Esophagus mucosa (tissue), 1 donor: ENCODE measurements at regions not wholly inside any gene's neighbourhood (a gene's known extent, or its start where the extent isn't known, plus 50 kb on each side); places are given as distances from the start of the nearest gene placed in this dataset.
A peak's percentile ranks its signal among the peaks of the same experiment; 100 is the strongest.

Source experiments
- ATAC-seq: fragments of 200-7000 bp; cut with Tn5 transposase; one replicate; pipeline ENCODE4 v1.9.1; 2020
- donor health status: DM: yes; HTN: yes; CAD: no.

- no peak for ATAC-seq
These were observed 93.8 kb upstream of the AKT3 start for GRCh38 chr1:243943671-243944428.

DNA sequence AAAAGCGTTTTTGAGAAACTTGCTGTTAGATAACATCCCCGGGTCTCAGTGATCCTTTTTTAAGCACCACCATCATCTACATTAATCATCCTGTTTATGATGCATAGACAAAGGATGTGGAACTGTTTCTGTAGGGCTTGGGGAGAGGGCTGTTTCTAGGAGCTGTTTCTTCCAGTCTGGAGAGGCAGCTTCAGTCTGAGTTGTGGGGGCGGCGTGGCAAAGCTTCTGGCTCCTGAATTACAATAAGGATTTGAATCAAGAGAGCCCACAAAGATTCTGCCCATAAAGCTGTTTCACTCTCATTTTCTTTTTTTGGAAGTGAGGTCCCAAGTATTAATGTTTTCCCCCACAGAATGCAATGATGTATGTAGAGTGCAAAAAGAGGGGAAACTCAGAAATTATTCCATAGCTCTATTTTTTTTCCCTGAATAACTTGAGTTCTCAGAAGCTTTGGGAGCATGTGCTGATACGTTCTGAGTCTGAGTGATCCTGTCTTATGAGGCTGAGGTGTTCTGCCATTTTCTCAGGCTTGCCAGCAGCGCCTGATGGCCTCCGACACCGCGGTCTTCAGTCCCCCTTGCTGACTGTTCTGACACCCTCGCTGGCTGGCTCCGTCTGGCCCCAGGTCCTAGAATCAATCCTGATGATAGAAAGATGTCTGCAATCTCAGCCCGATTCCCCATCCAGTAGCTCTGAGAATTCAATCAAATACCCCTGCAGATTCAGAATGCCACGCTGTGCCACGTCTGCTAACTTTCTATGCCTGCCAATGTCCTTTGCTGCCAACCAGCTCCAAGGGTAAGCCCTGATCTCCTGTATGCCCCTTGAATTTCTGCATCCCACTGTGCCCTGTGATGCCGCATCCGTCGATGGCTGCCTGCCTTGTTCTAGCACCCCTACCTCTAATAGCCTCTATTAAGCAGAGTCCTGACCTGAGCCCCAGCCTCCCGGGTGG, 92.4 kb upstream of the AKT3 start:
- ATAC-seq = no peak

- no peak for ATAC-seq
These were observed 90.4 kb upstream of the AKT3 start for GRCh38 chr1:243940451-243940850.

DNA sequence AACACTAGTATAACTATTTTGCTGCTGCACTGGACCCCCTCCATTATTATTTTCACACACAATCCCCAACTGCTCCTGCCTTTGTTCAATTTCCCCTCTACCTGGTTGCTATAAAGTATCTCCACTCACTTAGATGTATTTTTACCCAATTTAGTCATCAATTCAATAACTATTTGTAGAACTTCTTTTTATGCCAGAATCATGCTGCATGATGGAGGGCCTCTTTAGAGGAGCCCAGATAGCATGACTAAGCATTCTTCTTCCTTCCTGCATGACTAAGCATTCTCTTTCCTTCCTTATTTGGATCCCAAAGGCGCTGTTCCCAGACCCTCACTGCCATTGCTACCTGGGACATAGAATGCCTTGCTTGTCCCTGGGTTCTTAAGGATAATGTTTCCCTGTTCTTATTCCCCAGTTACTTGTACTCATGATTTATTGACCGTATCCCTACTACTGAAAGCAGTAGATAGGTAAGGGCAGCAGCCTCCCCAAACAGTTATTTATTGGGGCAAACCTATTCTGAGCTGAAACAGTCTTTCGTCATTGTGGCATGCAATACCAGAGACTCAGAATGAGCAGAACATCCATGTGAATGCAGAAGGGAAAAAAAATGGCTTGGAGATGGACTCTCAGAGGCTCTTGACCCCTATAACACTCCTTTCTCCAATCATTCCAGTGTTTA, 89.3 kb upstream of the AKT3 start:
- ATAC-seq = no peak

- no peak for ATAC-seq
These were observed 88.2 kb upstream of the AKT3 start for GRCh38 chr1:243938208-243938607.

DNA sequence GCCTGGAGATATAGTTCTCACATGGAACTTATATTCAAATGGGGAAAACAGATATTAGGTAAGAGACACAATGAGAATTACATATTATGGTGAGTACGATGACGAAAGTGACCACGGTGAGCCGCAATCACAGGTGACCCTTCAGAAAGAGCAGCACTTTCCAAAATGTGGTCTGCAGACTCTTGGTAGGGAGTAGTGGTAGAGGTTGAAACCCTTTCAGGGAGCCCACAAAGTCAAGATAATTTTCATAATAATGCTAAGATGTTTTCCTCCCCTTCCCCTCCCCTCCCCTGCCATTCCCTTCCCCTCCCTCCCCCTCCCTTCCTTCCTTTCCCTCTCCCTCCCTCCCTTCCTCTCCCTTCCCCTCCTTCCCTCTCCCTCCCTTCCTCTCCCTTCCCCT, 83.5 kb upstream of the AKT3 start:
- no peak for ATAC-seq

GRCh38 chr1:243931957-243932356, 81.9 kb upstream of the AKT3 start:
- no peak for ATAC-seq

GRCh38 chr1:243930822-243931671, 81.0 kb upstream of the AKT3 start:
- no peak for ATAC-seq

GRCh38 chr1:243927381-243927780, 77.3 kb upstream of the AKT3 start:
- no peak for ATAC-seq

DNA sequence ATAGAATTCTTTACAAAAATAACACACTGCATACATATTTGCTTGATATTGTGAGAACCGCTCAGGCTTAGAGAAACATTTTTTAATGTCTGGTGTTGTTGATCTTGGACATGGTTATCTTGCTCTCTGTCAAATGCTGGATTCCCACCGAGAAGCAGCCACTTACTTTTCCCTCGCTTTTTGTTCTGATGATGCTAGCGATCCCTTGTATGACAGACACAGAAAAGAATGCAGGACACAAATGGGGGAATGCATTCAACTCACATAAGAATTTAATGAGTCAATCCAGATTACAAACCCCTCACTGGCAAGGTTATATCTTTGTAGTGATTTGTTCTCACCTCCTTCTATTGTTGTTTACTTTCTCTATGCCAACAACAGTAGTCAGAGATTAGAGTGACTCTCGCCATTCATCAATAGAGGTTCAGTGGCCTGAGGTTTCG, 76.8 kb upstream of the AKT3 start:
- no peak for ATAC-seq

GRCh38 chr1:243926299-243926698, 76.3 kb upstream of the AKT3 start:
- ATAC-seq = no peak

DNA sequence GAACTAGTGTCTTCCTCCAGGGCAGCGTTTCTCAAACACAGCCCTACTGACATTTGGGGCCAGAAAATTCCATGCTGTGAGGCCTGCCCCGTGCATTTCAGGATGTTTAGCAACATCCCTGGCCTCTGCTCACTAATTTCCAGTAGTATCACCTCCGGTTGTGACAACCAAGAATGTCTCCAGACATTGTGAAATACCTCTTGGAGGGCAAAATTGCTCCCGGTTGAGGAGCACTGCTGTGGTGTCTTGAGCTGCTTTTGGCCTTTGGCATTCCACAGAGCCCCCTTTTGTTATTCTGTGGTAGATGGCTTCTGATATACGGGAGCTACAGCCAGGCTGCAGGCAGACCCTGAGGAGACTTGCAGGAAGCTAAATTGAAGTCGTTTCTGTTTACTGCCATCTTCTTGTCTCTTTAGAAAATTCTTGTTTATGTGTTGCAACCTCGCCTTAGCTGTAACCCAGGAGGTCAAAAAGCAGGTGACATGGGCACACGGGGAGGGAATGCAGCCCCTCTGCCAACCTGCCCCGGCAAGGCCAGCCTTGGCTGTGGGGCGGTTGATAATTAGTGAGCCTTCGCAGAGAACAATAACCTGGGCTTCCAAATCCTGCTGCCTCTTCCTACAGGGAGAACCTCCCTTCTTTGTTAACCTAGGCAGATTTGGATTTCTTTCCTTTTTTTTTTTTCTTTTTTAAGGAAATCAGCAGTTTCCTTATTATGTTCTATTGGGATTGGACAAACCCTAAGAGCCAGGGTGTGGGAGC, 74.7 kb upstream of the AKT3 start:
- no peak for ATAC-seq

GRCh38 chr1:243924188-243924587, 74.1 kb upstream of the AKT3 start:
- no peak for ATAC-seq

- ATAC-seq = no peak
These were observed 73.5 kb upstream of the AKT3 start for GRCh38 chr1:243923292-243924171.

DNA sequence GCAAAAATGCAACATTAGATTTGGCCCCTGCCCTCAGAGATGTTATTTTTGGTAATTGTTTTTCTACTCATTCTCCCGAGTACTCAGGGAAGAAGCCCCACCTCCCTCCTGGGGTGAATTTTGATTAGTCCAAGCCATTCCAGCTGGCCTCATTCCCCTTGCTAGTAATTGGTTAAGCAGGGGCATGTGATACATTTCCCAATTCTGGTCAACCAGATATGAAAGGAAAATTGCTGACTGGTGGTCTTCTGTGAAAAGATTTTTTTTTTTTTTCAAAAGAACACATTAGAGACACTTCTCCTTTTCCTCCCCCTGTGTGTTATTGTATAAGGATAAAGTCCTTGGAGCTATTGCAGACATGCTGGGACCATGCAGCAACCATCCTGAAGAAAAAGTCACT, 71.1 kb upstream of the AKT3 start:
- no peak for ATAC-seq

DNA sequence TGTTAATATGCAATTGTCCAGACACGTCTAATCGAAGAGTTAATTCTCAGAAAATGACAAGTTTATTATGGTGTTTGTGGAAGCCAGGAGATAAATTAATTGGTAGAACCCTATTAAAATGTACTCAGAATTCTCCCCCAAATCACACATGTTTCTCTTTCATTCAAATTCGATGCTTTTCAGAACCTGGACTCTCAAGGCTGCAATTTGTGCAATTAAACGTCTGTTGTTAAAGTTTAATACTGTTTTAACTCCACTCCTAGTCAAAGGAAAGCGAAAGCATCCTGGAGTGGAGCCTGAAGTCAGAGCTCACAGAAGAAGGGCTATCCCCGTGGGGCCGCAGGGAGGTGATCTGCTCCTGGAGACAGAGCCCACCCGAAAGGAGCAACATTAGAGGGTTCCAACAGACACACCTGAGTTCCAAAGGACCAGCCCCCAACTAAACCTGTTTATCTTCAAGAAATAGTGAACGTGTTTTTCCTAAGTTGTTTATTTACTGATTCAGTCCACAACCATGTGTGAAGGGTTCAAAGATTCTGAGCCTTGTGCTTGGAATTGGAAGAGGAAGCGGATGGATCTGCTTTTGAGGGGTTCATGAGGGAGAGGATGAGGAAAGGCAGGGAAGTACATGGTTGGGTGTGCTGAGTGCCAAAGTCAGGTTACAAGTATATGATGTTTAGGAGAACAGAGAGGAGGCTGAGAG, 68.0 kb upstream of the AKT3 start:
- no peak for ATAC-seq

DNA sequence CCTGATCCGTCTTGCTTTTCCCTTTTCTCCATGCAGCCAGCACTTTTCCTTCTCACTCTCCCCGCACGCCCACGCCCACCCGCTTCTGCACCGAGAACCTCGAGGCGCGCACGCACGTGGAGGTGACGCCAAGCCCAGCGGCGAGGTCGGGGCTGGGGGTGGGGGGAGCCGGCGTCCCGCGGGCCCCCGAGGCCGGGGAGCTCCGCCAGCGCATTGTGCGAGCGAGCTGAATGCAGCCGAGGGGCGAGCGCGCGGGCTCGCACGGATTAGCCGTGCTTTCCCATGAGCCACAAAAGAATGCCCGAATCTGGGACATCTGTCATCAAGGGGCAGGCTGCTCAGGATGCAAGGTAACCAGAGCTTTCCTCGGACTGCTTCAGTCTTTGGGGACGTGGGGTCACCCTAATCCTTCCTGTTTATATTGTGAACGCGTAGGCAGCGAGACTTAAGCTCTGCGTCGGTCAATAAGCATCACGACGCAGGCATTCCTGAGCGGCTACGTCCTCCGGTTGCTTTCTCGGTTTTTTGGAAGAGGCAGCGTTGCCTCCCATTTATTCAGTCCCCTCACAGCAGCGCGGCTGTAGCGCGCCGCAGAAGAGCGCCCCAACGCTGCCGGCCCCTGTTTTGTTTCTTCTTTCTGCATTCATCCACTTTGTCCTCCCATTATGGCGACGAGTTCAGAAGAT, 67.3 kb upstream of the AKT3 start:
- peak; percentile 36 for ATAC-seq

GRCh38 chr1:243916160-243916559, 66.1 kb upstream of the AKT3 start:
- no peak for ATAC-seq

GRCh38 chr1:243912347-243912746, 62.3 kb upstream of the AKT3 start:
- ATAC-seq = no peak
